GM12878 (cell line): ENCODE measurements at regions not wholly inside any gene's neighbourhood (a gene's known extent, or its start where the extent isn't known, plus 50 kb on each side); places are given as distances from the start of the nearest gene placed in this dataset.
A peak's percentile ranks its signal among the peaks of the same experiment; 100 is the strongest.

Experiments used
- ATAC-seq: fragments of 200-7000 bp; cut with Tn5 transposase; 3 replicates; pipeline ENCODE4 v1.9.1; 2020; ENCODE audit warnings: mild to moderate bottlenecking, moderate library complexity
- BruUV-seq: library from RNA; stranded (reverse); fragments of 400-500 nt; replicated peaks from 2 replicates; lab custom pipeline; 2021; lab: Mats Ljungman, UMichigan
- CTCF ChIA-PET: fragments of 300-600 bp; sonication (Branson Sonifier 250); formaldehyde crosslinking; extraction: SDS; loops from one replicate; lab custom pipeline; 2021; ENCODE audit warnings: inconsistent platforms; lab: Yijun Ruan, JAX
- POLR2A ChIA-PET: fragments of 350-600 bp; formaldehyde crosslinking; extraction: SDS; loops from one replicate; lab custom pipeline; 2021; ENCODE audit warnings: inconsistent platforms; lab: Charles Lee
- RAD21 ChIA-PET: fragments of 300-600 bp; sonication (Branson Sonifier 250); formaldehyde crosslinking; loops from one replicate; lab custom pipeline; 2023; ENCODE audit warnings: antibody characterized with exemption; ENCODE audit not compliant: unreplicated experiment; lab: Charles Lee
- SMC1A ChIA-PET: fragments of 300-600 bp; sonication (Branson Sonifier 250); formaldehyde crosslinking; loops from one replicate; lab custom pipeline; 2023; ENCODE audit not compliant: unreplicated experiment, uncharacterized antibody; lab: Charles Lee
- DNase-seq: peaks from one replicate; pipeline ENCODE4 v3.0.0-alpha.2; 2011; ENCODE audit warnings: low read depth, low spot score
- FAIRE-seq: peaks from 3 replicates; lab custom pipeline; 2011; peaks lifted over from hg19 to GRCh38; lab: Jason Lieb, UNC
- H2AFZ ChIP-seq: 2 replicates; pipeline ENCODE4 v1.6.0; 2011; ENCODE audit warnings: low read depth, low read length, control low read depth; ENCODE audit not compliant: control insufficient read depth
- H3K27ac ChIP-seq: 2 replicates; pipeline ENCODE4 v1.5.1; 2011; ENCODE audit warnings: control low read depth; ENCODE audit not compliant: control insufficient read depth, insufficient read depth
- H3K27me3 ChIP-seq, 2 experiments: replicated peaks in 1 of 2; 2 replicates each; pipeline versions ENCODE4 v1.6.0 to v1.6.1; 2011; ENCODE audit warnings: low read length in 1 of 2; ENCODE audit not compliant: control insufficient read depth in 2 of 2, insufficient read depth in 2 of 2
- H3K36me3 ChIP-seq, 2 experiments: 2 replicates each; pipeline ENCODE4 v1.5.1; 2011; ENCODE audit warnings: low read length in 1 of 2; ENCODE audit not compliant: control insufficient read depth in 2 of 2, insufficient read depth in 2 of 2
- H3K4me1 ChIP-seq: 2 replicates; pipeline ENCODE4 v1.6.1; 2011; ENCODE audit warnings: mild to moderate bottlenecking, low read length, moderate library complexity, mixed read lengths; ENCODE audit not compliant: control insufficient read depth, insufficient read depth
- H3K4me2 ChIP-seq: 2 replicates; pipeline ENCODE4 v1.6.0; 2011; ENCODE audit warnings: control low read depth; ENCODE audit not compliant: control insufficient read depth, insufficient read depth
- H3K4me3 ChIP-seq: fragments of 200-600 bp; sonication (generic); 2 replicates; pipeline ENCODE4 v1.5.1; 2016
- H3K79me2 ChIP-seq: 2 replicates; pipeline ENCODE4 v1.6.0; 2011; ENCODE audit warnings: low read length; ENCODE audit not compliant: control insufficient read depth, insufficient read depth
- H3K9ac ChIP-seq: 2 replicates; pipeline ENCODE4 v1.8.0; 2011; ENCODE audit warnings: low read length, control low read depth, mixed read lengths; ENCODE audit not compliant: control insufficient read depth, insufficient read depth
- H3K9me3 ChIP-seq: replicated peaks from 3 replicates; pipeline ENCODE4 v1.5.1; 2011; ENCODE audit warnings: mild to moderate bottlenecking, low read length; ENCODE audit not compliant: control insufficient read depth, insufficient read depth
- H4K20me1 ChIP-seq: 2 replicates; pipeline ENCODE4 v1.6.0; 2011; ENCODE audit not compliant: control insufficient read depth, insufficient read depth
- CHD2 ChIP-seq: IDR thresholded peaks from 2 replicates; pipeline ENCODE4 v1.6.1; 2011; ENCODE audit warnings: low read depth, low read length, improper control_type of control experiment, borderline replicate concordance
- GABPA ChIP-seq: IDR thresholded peaks from 2 replicates; pipeline ENCODE4 v1.6.1; 2014; ENCODE audit warnings: antibody characterized with exemption, low read depth, mild to moderate bottlenecking, inconsistent platforms
- KDM1A ChIP-seq: fragments of 200-600 bp; sonication (generic); IDR thresholded peaks from 2 replicates; pipeline ENCODE4 v1.6.1; 2016; ENCODE audit warnings: borderline replicate concordance
- NFYA ChIP-seq: IDR thresholded peaks from 2 replicates; pipeline ENCODE4 v1.6.1; 2011; ENCODE audit warnings: low read depth, mild to moderate bottlenecking, low read length, improper control_type of control experiment, borderline replicate concordance
- NFYB ChIP-seq: IDR thresholded peaks from 2 replicates; pipeline ENCODE4 v1.6.1; 2011; ENCODE audit warnings: low read depth, mild to moderate bottlenecking, low read length, improper control_type of control experiment, moderate library complexity; ENCODE audit not compliant: insufficient read depth
- SIX5 ChIP-seq: IDR thresholded peaks from 2 replicates; pipeline ENCODE4 v1.6.1; 2011; ENCODE audit warnings: mild to moderate bottlenecking, low read depth, low read length, moderate library complexity; ENCODE audit not compliant: severe bottlenecking
- ZNF384 ChIP-seq: IDR thresholded peaks from 2 replicates; pipeline ENCODE4 v1.6.1; 2012; ENCODE audit warnings: low read depth, mild to moderate bottlenecking, low read length, improper control_type of control experiment, borderline replicate concordance
- WGBS: methylation state at CpG from one replicate; pipeline ENCODE4 v1.1.6; 2016; ENCODE audit warnings: low lambda C conversion rate; ENCODE audit not compliant: insufficient replicate concordance, insufficient coverage; ENCODE audit errors: missing lambda C conversion rate; 5-methylcytosine and 5-hydroxymethylcytosine counted together
- in situ Hi-C: fragments of 300-500 bp; cut with MboI; formaldehyde crosslinking; loops from 9 replicates; pipeline ENCODE4 v1.14.3; 2018; ENCODE audit warnings: mixed read lengths
- intact Hi-C: fragments of 100-400 bp; cut with micrococcal nuclease; formaldehyde crosslinking; loops from one replicate; pipeline ENCODE4 v1.14.2; 2022; ENCODE audit not compliant: unreplicated experiment
- TF ChIP-seq, protein P1 (sequence below): IDR thresholded peaks from 2 replicates; pipeline ENCODE4 v1.6.1; 2011; ENCODE audit warnings: borderline replicate concordance, low read depth, mild to moderate bottlenecking, moderate library complexity, mixed read lengths, low read length; ENCODE audit not compliant: insufficient read depth; ENCODE audit errors: extremely low read length
- TF ChIP-seq, protein P2 (sequence below): fragments of 450-650 bp; IDR thresholded peaks from 2 replicates; pipeline ENCODE4 v1.6.1; 2014; ENCODE audit warnings: mild to moderate bottlenecking
- TF ChIP-seq, protein P3 (sequence below): fragments of 450-650 bp; IDR thresholded peaks from 2 replicates; pipeline ENCODE4 v1.6.1; 2017; ENCODE audit warnings: borderline replicate concordance
- TF ChIP-seq, protein P4 (sequence below): IDR thresholded peaks from 2 replicates; pipeline ENCODE4 v1.6.1; 2011; ENCODE audit warnings: mild to moderate bottlenecking, low read depth, low read length, moderate library complexity; ENCODE audit not compliant: insufficient replicate concordance

DNA sequence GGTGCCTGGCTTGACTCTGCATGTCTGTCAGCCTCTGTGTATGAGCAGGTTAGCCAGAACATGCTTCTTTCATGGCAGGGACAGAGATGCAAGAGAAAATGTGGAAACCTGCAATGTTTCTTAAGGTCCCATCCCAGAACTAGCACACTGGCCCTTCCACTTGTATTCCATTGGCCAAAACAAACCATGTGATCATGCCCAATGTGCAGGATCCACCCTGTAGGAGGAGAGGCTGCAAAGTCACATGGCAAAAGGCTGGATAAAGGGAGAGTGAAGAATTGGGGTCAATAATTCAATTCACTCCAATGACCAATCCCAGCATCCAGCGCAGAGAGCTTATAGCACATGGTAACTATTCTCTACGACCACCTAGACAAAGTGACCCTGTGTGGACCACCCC is 405.5 kb downstream of the MIAT start:
- no peaks in the 10 kb centered on the region for H3K36me3 ChIP-seq
- no peak overlapping the region for H3K9ac ChIP-seq
- no peaks in the 10 kb centered on the region for H4K20me1 ChIP-seq
- ChIA-PET SMC1A (no interaction called here), POLR2A (no interaction called here), CTCF (no interaction called here), RAD21 (no interaction called here)
- no peaks in the 10 kb centered on the region for H3K4me1 ChIP-seq
- in situ Hi-C loops: no loop called here
- no peak overlapping the region for H3K4me2 ChIP-seq
- BruUV-seq: no TSS peak
- FAIRE-seq (no peak), DNase-seq (no peak), ATAC-seq (no peak)
- TF ChIP-seq NFYA: no peak
- peak; percentile 45 for TF ChIP-seq NFYB
- H2AFZ ChIP-seq: no peak overlapping the region
- no peaks in the 10 kb centered on the region for H3K79me2 ChIP-seq
- no peak overlapping the region for H3K4me3 ChIP-seq
- H3K27ac ChIP-seq: no peak overlapping the region
- no peaks in the 10 kb centered on the region for H3K9me3 ChIP-seq
- 0% methylated on average over 2 of the region's 2 CpGs for WGBS
- intact Hi-C loops: no loop called here
- no peaks in the 10 kb centered on the region for H3K27me3 ChIP-seq

DNA sequence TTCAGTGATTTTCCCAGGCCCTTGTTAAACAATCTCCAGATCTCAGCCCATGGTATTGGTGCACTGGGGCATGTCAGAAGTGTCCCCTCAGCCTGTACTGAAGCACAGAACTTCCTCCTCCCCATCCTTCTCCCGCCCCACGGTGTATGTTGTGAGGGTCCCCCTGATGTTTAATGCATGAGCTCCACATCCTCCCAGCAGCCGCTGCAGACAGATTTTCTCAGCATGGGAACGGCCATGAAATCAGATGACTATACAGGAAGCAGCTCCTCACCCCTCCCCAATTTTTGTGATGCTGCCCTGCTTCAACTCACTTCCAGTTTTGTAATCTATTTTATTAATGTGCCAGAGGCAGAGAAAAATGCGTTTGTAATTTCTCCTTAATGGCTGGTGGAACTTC is 406.0 kb downstream of the MIAT start:
- intact Hi-C loops (no loop called here), in situ Hi-C loops (no loop called here)
- Histone ChIP-seq H3K4me1 (no peaks in the 10 kb centered on the region), H3K27ac (no peak overlapping the region), H2AFZ (no peak overlapping the region), H3K9me3 (no peaks in the 10 kb centered on the region), H4K20me1 (no peaks in the 10 kb centered on the region), H3K36me3 (no peaks in the 10 kb centered on the region), H3K9ac (no peak overlapping the region), H3K4me3 (no peak overlapping the region), H3K79me2 (no peaks in the 10 kb centered on the region), H3K4me2 (no peak overlapping the region), H3K27me3 (no peaks in the 10 kb centered on the region)
- SMC1A ChIA-PET: no interaction called here
- ATAC-seq (no peak), DNase-seq (no peak), FAIRE-seq (no peak)
- BruUV-seq: no TSS peak
- 4% methylated on average over 5 of the region's 5 CpGs for WGBS
- CTCF ChIA-PET: no interaction called here
- RAD21 ChIA-PET: no interaction called here
- POLR2A ChIA-PET: no interaction called here
- TF ChIP-seq, protein P1, sequence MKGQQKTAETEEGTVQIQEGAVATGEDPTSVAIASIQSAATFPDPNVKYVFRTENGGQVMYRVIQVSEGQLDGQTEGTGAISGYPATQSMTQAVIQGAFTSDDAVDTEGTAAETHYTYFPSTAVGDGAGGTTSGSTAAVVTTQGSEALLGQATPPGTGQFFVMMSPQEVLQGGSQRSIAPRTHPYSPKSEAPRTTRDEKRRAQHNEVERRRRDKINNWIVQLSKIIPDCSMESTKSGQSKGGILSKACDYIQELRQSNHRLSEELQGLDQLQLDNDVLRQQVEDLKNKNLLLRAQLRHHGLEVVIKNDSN: no peak
- TF ChIP-seq SIX5 (no peak), CHD2 (no peak), ZNF384 (no peak), GABPA (no peak), KDM1A (no peak)
- TF ChIP-seq, protein P2, sequence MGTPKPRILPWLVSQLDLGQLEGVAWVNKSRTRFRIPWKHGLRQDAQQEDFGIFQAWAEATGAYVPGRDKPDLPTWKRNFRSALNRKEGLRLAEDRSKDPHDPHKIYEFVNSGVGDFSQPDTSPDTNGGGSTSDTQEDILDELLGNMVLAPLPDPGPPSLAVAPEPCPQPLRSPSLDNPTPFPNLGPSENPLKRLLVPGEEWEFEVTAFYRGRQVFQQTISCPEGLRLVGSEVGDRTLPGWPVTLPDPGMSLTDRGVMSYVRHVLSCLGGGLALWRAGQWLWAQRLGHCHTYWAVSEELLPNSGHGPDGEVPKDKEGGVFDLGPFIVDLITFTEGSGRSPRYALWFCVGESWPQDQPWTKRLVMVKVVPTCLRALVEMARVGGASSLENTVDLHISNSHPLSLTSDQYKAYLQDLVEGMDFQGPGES: no peak
- TF ChIP-seq, protein P3, sequence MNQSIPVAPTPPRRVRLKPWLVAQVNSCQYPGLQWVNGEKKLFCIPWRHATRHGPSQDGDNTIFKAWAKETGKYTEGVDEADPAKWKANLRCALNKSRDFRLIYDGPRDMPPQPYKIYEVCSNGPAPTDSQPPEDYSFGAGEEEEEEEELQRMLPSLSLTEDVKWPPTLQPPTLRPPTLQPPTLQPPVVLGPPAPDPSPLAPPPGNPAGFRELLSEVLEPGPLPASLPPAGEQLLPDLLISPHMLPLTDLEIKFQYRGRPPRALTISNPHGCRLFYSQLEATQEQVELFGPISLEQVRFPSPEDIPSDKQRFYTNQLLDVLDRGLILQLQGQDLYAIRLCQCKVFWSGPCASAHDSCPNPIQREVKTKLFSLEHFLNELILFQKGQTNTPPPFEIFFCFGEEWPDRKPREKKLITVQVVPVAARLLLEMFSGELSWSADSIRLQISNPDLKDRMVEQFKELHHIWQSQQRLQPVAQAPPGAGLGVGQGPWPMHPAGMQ: no peak
- TF ChIP-seq, protein P4, sequence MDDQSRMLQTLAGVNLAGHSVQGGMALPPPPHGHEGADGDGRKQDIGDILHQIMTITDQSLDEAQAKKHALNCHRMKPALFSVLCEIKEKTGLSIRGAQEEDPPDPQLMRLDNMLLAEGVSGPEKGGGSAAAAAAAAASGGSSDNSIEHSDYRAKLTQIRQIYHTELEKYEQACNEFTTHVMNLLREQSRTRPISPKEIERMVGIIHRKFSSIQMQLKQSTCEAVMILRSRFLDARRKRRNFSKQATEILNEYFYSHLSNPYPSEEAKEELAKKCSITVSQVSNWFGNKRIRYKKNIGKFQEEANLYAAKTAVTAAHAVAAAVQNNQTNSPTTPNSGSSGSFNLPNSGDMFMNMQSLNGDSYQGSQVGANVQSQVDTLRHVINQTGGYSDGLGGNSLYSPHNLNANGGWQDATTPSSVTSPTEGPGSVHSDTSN: no peak
